Stimulated activated memory B cell treated with anti-CD40 and anti-IgM and Interleukin-4, amounts not matched to agents 10 μg/mL and 1 μg/mL and 100 μg/mL, for 72 hours (primary cell): ENCODE measurements at regions not wholly inside any gene's neighbourhood (a gene's known extent, or its start where the extent isn't known, plus 50 kb on each side); places are given as distances from the start of the nearest gene placed in this dataset.
"Not testable (repeated sequence)": the region's sequence is repeated elsewhere in the genome, so short reads cannot be mapped to it uniquely, and the experiment has no call there.

ENCODE experiments used
- ATAC-seq: fragments of 150-1000 bp; cut with Tn5 transposase; 2 replicates; pipeline ENCODE4 v1.10.0; 2021
- H3K27ac Mint-ChIP-seq: one replicate; pipeline ENCODE4 v1.8.0; 2022; ENCODE audit warnings: mild to moderate bottlenecking, mixed read lengths
- H3K27me3 Mint-ChIP-seq: one replicate; pipeline ENCODE4 v1.8.0; 2022; ENCODE audit warnings: mixed read lengths
- H3K36me3 Mint-ChIP-seq: one replicate; pipeline ENCODE4 v1.8.0; 2022; ENCODE audit warnings: mixed read lengths
- H3K4me1 Mint-ChIP-seq: one replicate; pipeline ENCODE4 v1.8.0; 2022; ENCODE audit warnings: mixed read lengths
- H3K4me3 Mint-ChIP-seq: one replicate; pipeline ENCODE4 v1.8.0; 2022; ENCODE audit warnings: mild to moderate bottlenecking, moderate library complexity, mixed read lengths
- H3K9me3 Mint-ChIP-seq: one replicate; pipeline ENCODE4 v1.8.0; 2022; ENCODE audit warnings: mixed read lengths

DNA sequence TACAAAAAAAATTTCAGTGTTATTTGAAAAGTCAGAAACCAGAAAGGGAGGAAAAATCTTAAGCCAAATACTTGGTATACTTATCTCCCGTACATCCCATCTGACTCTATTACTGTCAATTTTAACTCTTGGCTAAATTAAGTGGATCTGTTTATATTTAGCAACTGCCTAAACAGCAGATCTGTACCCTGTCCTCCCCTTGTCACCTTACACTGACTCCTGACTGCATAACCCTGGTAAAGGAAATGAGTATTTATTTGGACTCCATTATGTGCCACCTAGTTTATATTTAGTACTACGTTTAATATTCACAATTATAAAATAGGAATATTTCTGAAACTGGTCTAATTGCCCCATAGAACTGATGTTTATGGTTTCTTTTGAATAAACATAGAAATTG, 730.2 kb upstream of the GJE1 start:
- H3K9me3 Mint-ChIP-seq: peaks cover 6% of the 10 kb centered on the region
- peaks cover 16% of the 10 kb centered on the region for H3K4me1 Mint-ChIP-seq
- ATAC-seq: no peak
- H3K27me3 Mint-ChIP-seq: no peaks in the 10 kb centered on the region
- H3K36me3 Mint-ChIP-seq: peaks cover 6% of the 10 kb centered on the region
- no peak overlapping the region for H3K27ac Mint-ChIP-seq
- H3K4me3 Mint-ChIP-seq: no peak overlapping the region

DNA sequence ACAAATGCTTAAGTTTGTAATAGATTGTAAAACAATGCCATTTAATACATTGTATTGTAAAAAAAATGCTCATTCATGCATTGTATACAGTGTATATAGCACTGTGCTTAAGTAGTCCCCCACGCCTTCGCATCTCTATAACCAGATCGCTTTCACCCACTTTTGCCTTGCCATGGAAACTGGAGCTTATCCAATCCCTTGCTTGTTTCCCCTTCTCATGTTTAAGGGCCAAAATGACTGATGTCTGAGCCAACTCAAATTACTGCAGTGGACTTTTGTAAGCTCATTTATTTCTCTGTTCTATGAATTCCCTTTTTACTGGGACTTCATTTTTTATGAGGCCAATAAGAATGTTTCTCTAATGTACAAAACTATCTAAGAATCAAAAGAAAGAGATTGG, 730.9 kb upstream of the GJE1 start:
- H3K4me1 Mint-ChIP-seq: peaks cover 16% of the 10 kb centered on the region
- no peaks in the 10 kb centered on the region for H3K27me3 Mint-ChIP-seq
- no peak overlapping the region for H3K27ac Mint-ChIP-seq
- no peak overlapping the region for H3K4me3 Mint-ChIP-seq
- peaks cover 2% of the 10 kb centered on the region for H3K9me3 Mint-ChIP-seq
- ATAC-seq: no peak
- peaks cover 3% of the 10 kb centered on the region for H3K36me3 Mint-ChIP-seq

DNA sequence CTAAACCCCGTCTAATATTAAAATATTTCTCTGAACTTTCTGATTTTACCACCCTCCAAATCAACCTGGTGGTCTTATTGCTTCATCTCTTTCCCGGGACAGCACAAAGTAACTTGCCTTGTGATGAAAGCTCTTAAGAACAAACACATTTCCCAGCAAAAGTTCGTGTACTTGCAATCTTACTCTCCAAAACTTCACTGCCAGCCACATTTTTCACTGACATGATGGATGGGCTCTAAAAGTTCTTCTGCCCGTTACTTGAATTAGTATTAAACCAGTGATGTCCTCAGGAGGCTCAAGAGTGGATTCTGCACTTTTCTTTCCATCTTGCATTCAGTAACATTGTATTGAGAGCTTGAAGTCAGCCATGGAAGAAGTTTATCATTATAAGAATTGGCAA, 731.6 kb upstream of the GJE1 start:
- no peak for ATAC-seq
- no peak overlapping the region for H3K27ac Mint-ChIP-seq
- peaks cover 16% of the 10 kb centered on the region for H3K4me1 Mint-ChIP-seq
- no peak overlapping the region for H3K4me3 Mint-ChIP-seq
- H3K27me3 Mint-ChIP-seq: peaks cover under 1% of the 10 kb centered on the region
- no peaks in the 10 kb centered on the region for H3K36me3 Mint-ChIP-seq
- H3K9me3 Mint-ChIP-seq: no peaks in the 10 kb centered on the region

DNA sequence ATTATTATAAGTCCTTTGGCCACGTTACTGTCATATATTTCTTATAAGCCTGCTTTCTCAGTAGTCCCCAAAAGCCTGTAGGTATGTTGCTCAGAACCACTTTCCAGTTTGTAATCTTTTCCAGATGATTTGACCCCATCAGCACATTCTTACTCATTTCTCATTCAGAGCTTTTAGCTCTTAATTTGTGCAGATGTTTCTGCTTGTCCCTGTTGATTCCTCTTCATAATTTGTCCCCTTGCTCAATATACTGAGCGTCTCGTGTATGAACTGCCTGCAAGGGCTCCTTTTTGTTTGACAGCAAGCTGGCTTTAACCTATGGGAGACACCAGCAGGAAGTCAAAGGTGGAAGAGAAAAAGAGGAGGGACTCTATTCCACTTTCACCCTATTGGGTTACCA, 733.8 kb upstream of the GJE1 start:
- no peak overlapping the region for H3K27ac Mint-ChIP-seq
- no peaks in the 10 kb centered on the region for H3K36me3 Mint-ChIP-seq
- no peak overlapping the region for H3K4me3 Mint-ChIP-seq
- H3K27me3 Mint-ChIP-seq: peaks cover 6% of the 10 kb centered on the region
- peaks cover 16% of the 10 kb centered on the region for H3K4me1 Mint-ChIP-seq
- ATAC-seq: no peak
- H3K9me3 Mint-ChIP-seq: no peaks in the 10 kb centered on the region

DNA sequence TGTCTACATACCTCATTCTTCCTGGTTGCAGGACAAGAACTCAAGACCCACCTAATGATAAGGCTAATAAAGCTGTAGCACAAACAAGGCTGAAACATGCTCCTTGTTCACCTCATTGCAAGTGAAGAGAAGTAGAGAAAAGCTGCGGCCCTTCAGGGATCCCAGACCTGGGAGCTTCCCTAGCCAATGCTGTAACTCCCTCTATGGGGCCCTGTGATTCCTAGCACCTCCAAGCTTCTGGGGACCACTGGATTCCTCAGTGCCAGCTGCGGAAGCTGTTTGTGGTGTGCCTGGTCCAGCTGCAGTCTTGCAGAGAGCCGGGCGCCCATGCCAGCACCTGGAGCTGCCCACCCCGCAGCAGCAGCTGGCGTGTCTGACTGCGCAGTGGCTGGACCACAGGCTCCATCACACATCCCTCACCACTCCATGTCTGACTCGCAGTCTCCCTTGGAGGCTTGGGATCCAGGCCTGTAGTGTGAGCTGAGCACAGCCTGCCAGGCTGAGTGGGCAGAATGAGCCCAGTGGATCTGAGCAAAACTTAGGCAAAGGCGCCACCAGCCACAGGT, 737.2 kb upstream of the GJE1 start:
- no peak overlapping the region for H3K27ac Mint-ChIP-seq
- no peaks in the 10 kb centered on the region for H3K9me3 Mint-ChIP-seq
- no peak overlapping the region for H3K4me3 Mint-ChIP-seq
- H3K27me3 Mint-ChIP-seq: peaks cover 6% of the 10 kb centered on the region
- peaks cover 9% of the 10 kb centered on the region for H3K4me1 Mint-ChIP-seq
- no peak for ATAC-seq
- no peaks in the 10 kb centered on the region for H3K36me3 Mint-ChIP-seq

DNA sequence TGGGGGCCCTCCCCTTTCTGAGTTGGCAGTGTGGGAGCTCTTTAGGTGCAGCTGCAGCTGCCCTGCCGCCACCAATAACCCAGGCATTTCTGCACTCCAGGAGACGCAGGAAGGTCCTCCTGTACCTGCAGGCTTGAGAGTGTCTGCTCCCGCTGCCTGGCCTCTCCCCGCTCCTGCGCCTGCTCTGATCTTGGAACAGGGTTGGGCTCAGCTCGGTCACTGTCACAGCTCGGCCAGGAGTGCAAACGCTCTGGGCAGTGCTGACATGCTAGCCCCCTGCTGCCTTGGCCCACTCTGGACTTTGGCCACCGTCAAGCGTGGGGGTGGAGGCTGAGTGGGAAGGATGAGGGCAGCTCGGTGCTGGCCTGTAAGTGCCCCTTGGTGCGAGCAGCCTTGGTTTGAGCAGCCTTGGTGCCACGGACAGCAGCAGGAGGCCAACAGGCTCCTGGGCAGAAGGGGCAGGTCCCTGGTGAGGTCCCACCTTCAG, 738.1 kb upstream of the GJE1 start:
- Mint-ChIP-seq H3K4me1 (peaks cover 9% of the 10 kb centered on the region), H3K4me3 (no peak overlapping the region), H3K27me3 (peaks cover 6% of the 10 kb centered on the region), H3K27ac (no peak overlapping the region), H3K9me3 (no peaks in the 10 kb centered on the region), H3K36me3 (no peaks in the 10 kb centered on the region)
- peak; percentile 41 for ATAC-seq

DNA sequence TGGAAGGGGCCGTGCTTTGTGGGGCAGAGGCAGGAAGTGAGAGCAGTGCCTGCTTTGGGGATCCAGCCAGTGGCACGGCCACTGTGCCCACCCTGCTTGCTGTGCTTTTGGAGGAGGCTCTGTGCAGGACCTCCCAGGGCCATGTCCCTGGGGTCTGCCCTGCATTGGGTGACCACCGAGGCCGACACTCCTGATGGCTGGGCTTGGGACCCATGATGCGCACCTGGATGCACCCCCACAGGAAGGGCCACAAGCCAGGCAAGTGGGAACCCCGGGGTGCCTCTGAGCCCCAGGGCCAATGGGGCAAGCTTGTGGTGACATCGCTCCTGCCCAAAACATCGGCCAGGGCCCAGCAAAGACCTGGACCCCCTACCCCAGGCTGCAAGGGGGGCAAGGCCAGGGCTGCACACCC, 738.6 kb upstream of the GJE1 start:
- Mint-ChIP-seq H3K4me1 (peaks cover 9% of the 10 kb centered on the region), H3K9me3 (no peaks in the 10 kb centered on the region), H3K27me3 (peaks cover 6% of the 10 kb centered on the region), H3K36me3 (no peaks in the 10 kb centered on the region), H3K4me3 (no peak overlapping the region), H3K27ac (no peak overlapping the region)
- peak; percentile 34 for ATAC-seq

DNA sequence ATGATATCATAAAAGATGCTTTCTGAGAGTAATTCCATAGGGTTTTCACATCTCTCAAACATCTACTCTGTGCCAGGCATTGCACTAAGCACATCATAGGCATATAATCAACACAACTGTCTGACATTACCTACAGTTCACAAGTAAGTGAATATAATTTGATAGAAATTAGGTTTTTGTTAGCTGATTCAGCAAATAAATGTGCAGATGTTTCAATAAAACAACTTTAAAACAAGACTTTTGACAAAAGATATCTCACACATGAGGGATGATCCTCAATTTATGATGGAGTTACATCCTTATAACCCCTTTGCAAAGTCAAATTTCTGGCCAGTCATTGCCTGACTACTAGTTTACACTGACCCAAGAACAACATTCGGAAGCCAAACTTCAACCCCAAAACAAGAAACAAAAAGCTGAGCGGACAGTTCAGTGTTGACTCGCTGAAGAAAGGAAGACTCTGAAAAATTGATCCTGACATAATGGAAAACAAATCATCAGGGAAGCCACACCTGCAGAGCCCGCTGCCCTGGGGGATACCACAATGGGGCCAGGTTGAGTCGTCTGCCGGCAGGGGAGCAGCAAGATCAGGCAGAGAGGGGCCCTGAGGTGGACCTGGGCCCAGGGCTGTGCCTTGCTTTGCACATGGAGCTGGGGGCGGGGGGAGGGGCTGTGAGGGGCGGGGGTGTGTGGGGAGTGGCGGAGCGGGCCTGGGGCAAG, 739.2 kb upstream of the GJE1 start:
- ATAC-seq: no peak
- peaks cover 9% of the 10 kb centered on the region for H3K4me1 Mint-ChIP-seq

DNA sequence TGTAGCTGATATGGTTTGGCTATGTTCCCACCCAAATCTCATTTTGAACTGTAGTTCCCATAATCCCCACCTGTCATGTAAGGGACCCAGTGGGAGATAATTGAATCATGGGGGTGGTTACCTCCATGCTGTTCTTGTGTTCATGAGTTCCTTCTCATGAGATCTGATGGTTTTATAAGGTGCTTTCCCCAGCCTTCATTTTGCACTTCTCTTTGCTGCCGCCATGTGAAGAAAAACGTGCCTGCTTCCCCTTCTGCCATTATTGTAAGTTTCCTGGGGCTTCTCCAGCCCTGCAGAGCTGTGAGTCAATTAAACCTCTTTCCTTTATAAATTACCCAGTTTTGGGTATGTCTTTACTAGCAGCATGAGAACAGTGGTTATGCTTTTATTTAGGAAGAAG, 741.6 kb upstream of the GJE1 start:
- H3K9me3 Mint-ChIP-seq, H3K27ac Mint-ChIP-seq, H3K36me3 Mint-ChIP-seq, ATAC-seq, H3K4me1 Mint-ChIP-seq, H3K4me3 Mint-ChIP-seq, H3K27me3 Mint-ChIP-seq: not testable (repeated sequence)

More for the DNA sequence above, 739.2 kb upstream of the GJE1 start:
- Mint-ChIP-seq H3K9me3 (no peaks in the 10 kb centered on the region), H3K27me3 (peaks cover 6% of the 10 kb centered on the region), H3K4me3 (no peak overlapping the region), H3K36me3 (no peaks in the 10 kb centered on the region), H3K27ac (no peak overlapping the region)

DNA sequence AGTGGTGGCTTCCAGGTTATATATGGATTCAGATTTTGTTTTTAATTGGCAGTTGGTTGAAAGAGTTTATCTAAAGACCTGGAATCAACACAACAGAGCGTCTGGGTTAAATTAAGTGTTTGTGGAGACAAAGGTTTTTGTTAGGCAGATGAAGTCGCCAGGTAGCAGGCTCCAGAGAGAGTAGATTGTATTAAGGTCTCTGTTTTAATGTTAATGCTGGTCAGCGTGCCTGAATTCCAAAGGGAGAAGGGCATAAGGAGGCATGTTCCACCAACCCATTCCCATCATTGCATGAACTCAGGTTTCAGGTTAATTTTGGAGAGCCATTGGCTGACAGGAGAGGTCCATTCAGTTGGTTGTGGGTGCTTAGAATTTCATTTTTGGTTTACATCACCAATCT, 744.1 kb upstream of the GJE1 start:
- Mint-ChIP-seq H3K27ac (no peak overlapping the region), H3K4me3 (no peak overlapping the region), H3K27me3 (no peaks in the 10 kb centered on the region), H3K4me1 (peaks cover 15% of the 10 kb centered on the region), H3K9me3 (no peaks in the 10 kb centered on the region), H3K36me3 (no peaks in the 10 kb centered on the region)
- ATAC-seq: no peak

DNA sequence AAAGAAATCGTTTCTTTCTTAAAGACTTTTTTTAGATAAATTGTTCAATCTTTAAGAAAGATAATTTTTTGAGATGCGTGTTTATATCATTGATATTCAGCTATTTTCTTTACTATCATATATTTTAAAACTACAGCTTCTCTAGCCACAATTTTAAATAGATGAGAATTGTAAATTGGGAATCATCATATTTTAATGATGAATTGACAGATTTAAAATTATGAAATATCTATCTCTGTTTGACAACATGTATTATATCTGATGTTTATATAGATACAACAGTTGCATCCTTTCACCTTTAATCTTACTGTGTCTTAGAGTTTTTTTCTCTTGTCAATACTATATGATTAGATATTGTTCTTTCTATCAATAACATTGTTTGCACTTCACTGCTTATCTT, 762.3 kb upstream of the GJE1 start:
- Mint-ChIP-seq H3K36me3 (no peaks in the 10 kb centered on the region), H3K9me3 (no peaks in the 10 kb centered on the region), H3K4me1 (no peaks in the 10 kb centered on the region), H3K27ac (no peak overlapping the region), H3K27me3 (no peaks in the 10 kb centered on the region), H3K4me3 (no peak overlapping the region)
- no peak for ATAC-seq

DNA sequence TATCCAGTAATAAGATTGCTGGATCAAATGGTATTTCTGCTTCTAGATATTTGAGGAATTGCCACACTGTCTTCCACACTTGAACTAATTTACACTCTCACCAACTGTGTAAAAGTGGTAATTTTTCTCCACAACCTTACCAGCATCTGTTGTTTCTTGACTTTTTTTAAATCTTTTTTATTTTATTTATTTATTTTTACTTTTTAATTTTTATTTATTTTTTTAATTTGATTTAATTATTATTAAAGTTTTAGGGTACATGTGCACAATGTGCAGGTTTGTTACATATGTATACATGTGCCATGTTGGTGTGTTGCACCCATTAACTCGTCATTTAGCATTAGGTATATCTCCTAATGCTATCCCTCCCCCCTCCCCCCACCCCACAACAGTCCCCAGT, 765.9 kb upstream of the GJE1 start:
- not testable (repeated sequence) for H3K36me3 Mint-ChIP-seq, H3K4me3 Mint-ChIP-seq, H3K27me3 Mint-ChIP-seq, H3K9me3 Mint-ChIP-seq, ATAC-seq, H3K27ac Mint-ChIP-seq, H3K4me1 Mint-ChIP-seq

DNA sequence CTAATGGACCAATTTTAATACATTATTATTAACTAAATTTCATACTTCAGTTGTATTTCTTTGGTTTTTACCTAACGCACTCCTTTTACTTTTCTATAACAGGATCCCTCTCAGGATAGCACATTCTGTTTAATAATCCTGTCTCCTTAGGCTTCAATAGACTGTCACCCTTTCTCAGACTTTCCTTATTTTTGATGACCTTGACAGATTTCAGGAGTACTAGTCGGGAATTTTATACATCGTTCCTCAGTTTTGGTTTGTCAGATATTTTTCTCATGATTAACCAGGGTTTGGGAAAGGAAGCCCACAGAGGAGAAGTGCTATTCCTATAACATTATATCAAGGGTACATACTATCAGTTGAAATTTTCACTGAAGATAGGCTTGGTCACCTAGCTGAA, 768.0 kb upstream of the GJE1 start:
- Mint-ChIP-seq H3K36me3 (no peaks in the 10 kb centered on the region), H3K9me3 (no peaks in the 10 kb centered on the region), H3K4me1 (peaks cover 10% of the 10 kb centered on the region), H3K4me3 (no peak overlapping the region), H3K27ac (no peak overlapping the region), H3K27me3 (no peaks in the 10 kb centered on the region)
- ATAC-seq: no peak

DNA sequence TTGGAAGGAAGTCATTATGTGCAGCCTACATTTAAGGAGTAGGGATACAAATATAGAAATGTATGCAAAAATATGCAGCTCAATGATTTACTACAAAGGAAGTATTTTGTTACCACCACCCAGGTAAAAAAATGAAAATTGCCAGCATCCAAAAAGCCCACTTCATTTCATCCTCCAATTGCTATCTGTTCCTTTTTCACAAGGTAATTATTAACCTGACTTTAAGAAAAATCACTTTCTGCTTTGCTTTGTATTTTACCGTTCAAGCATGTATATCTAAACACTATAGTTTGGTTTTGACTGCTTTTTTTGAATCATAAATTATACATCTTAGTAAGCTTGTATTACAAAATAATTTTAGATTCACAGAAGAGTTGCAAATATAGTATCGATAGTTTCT, 768.5 kb upstream of the GJE1 start:
- no peaks in the 10 kb centered on the region for H3K36me3 Mint-ChIP-seq
- H3K9me3 Mint-ChIP-seq: no peaks in the 10 kb centered on the region
- H3K4me3 Mint-ChIP-seq: no peak overlapping the region
- no peaks in the 10 kb centered on the region for H3K27me3 Mint-ChIP-seq
- no peak for ATAC-seq
- no peak overlapping the region for H3K27ac Mint-ChIP-seq
- peaks cover 10% of the 10 kb centered on the region for H3K4me1 Mint-ChIP-seq

DNA sequence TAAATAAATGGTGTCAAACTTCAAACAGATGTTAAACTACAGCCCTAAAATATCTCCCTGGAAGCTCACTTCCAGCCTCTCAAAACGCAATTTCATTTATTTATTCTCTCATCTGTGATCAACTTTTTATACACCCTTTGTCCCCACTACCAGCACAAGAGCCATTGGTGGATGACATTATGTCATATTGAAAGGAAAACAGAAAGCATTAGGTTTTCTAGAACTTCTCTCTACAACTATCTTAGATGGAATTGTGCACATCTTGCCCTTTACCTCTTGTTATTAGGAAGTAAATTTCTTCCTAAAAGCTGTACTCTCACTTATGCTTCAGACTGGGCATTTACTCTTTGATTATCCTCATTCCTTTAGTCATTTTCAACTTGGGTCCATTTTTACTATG, 771.2 kb upstream of the GJE1 start:
- no peak for ATAC-seq
- Mint-ChIP-seq H3K27ac (no peak overlapping the region), H3K36me3 (no peaks in the 10 kb centered on the region), H3K4me1 (peaks cover 25% of the 10 kb centered on the region), H3K9me3 (peaks cover 11% of the 10 kb centered on the region), H3K27me3 (no peaks in the 10 kb centered on the region), H3K4me3 (no peak overlapping the region)

DNA sequence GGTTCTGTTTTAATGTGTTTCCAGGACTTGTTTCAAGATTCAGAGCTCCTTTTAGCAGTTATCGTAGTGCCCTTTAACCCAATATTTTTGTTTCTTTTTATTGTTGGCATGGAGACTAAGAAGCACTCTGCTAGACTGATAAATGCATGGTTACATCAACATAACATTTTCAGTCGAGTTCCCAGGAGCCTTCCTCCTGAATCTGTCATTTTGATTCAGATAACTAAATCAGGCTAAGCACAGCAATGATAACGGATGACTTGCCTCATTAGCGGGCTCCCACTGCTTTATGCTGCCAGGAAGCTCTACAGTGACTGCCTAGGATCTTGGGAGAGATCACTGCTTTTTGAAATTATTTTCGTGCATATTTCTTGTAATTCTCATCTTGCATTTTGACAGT, 772.8 kb upstream of the GJE1 start:
- Mint-ChIP-seq H3K27ac (no peak overlapping the region), H3K4me3 (no peak overlapping the region), H3K36me3 (no peaks in the 10 kb centered on the region), H3K27me3 (no peaks in the 10 kb centered on the region), H3K4me1 (peaks cover 25% of the 10 kb centered on the region), H3K9me3 (peaks cover 14% of the 10 kb centered on the region)
- no peak for ATAC-seq
